BE2C (cell line): ENCODE measurements at regions not wholly inside any gene's neighbourhood (a gene's known extent, or its start where the extent isn't known, plus 50 kb on each side); places are given as distances from the start of the nearest gene placed in this dataset.

ENCODE experiments used
- DNase-seq: peaks from one replicate; pipeline ENCODE4 v3.0.0-alpha.2; 2020
- H3K27me3 ChIP-seq: fragments of 250-450 bp; sonication (Bioruptor Pico); 2 replicates; pipeline ENCODE4 v1.5.1; 2020; ENCODE audit warnings: mild to moderate bottlenecking
- H3K36me3 ChIP-seq: fragments of 250-450 bp; sonication (Bioruptor Pico); 2 replicates; pipeline ENCODE4 v1.5.1; 2020; ENCODE audit warnings: mild to moderate bottlenecking
- H3K4me1 ChIP-seq: fragments of 250-450 bp; sonication (Bioruptor Pico); 2 replicates; pipeline ENCODE4 v1.5.1; 2020
- H3K4me3 ChIP-seq: 2 replicates; pipeline ENCODE4 v1.5.1; 2011; ENCODE audit warnings: low read depth, low read length
- H3K9me3 ChIP-seq: fragments of 250-450 bp; sonication (Bioruptor Pico); 2 replicates; pipeline ENCODE4 v1.5.1; 2020
- TF ChIP-seq, protein P1 (sequence below): IDR thresholded peaks from 2 replicates; pipeline ENCODE4 v1.5.1; 2012; ENCODE audit warnings: mild to moderate bottlenecking, low read depth, low read length

GRCh38 chr1:239896980-239897379, 194.7 kb upstream of the FMN2 start:
- TF ChIP-seq, protein P1, sequence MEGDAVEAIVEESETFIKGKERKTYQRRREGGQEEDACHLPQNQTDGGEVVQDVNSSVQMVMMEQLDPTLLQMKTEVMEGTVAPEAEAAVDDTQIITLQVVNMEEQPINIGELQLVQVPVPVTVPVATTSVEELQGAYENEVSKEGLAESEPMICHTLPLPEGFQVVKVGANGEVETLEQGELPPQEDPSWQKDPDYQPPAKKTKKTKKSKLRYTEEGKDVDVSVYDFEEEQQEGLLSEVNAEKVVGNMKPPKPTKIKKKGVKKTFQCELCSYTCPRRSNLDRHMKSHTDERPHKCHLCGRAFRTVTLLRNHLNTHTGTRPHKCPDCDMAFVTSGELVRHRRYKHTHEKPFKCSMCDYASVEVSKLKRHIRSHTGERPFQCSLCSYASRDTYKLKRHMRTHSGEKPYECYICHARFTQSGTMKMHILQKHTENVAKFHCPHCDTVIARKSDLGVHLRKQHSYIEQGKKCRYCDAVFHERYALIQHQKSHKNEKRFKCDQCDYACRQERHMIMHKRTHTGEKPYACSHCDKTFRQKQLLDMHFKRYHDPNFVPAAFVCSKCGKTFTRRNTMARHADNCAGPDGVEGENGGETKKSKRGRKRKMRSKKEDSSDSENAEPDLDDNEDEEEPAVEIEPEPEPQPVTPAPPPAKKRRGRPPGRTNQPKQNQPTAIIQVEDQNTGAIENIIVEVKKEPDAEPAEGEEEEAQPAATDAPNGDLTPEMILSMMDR = no peak
- Histone ChIP-seq H3K4me1 (peaks cover 19% of the 10 kb centered on the region), H3K27me3 (no peaks in the 10 kb centered on the region), H3K36me3 (no peaks in the 10 kb centered on the region), H3K9me3 (no peaks in the 10 kb centered on the region), H3K4me3 (no peak overlapping the region)
- DNase-seq = no peak

GRCh38 chr1:239897458-239897857, 194.2 kb upstream of the FMN2 start:
- Histone ChIP-seq H3K9me3 (no peaks in the 10 kb centered on the region), H3K36me3 (no peaks in the 10 kb centered on the region), H3K27me3 (no peaks in the 10 kb centered on the region), H3K4me1 (peaks cover 17% of the 10 kb centered on the region), H3K4me3 (no peak overlapping the region)
- no peak for DNase-seq
- TF ChIP-seq, protein P1 = no peak

DNA sequence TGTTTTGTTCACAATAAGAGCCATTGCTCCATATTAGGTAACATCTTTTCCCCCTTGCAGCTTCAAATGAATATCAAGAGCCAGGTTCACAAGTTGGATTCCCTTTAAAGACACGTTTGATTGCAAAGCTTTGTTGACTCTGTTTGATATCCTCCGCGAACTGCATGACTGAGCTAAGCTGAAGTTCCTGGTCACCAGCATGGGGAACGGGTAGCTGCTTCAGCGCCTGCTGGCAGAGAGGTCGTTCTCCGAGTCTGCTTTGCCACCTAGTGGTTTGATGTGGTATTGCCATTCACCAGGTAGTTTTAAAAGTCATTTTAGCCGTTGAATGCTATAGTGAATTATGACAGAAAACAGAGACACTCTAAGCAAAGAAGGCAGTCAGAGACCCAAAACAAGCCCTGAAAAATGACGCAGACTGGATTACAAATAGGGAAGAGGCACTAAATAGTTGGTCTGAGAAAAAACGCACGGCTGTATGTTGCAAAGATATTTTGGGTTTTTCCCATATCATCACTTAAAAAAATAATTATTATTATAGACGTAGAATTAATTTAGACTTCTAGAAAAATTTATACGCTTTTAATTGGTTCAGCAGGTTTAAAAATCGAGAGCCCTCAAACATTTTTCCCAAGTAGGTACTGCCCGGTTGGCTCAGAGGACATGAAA, 193.5 kb upstream of the FMN2 start:
- TF ChIP-seq, protein P1 = peak; percentile 98
- Histone ChIP-seq H3K4me3 (no peak overlapping the region), H3K4me1 (peaks cover 10% of the 10 kb centered on the region), H3K9me3 (no peaks in the 10 kb centered on the region), H3K27me3 (no peaks in the 10 kb centered on the region), H3K36me3 (no peaks in the 10 kb centered on the region)
- peak; percentile 87 for DNase-seq

DNA sequence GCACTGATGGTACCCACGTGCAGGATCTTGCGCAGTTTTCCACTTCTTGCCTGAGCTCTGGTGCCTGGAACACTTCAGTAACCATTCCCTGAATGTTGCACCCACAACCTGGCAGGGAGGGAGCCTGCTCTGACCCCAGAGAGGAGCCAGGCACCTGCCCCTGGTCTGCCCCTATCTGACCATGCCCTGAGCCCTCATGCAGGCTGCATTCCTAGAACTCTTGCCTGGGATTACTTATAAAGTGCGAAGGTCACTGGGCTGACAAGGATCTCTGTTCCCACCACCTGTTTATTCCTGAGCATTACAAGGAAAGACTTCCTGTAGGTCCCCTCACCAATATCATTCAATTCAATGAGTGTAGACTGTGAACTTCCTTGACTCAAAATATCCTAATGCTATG, 191.9 kb upstream of the FMN2 start:
- no peaks in the 10 kb centered on the region for H3K27me3 ChIP-seq
- H3K4me1 ChIP-seq = peaks cover 8% of the 10 kb centered on the region
- no peak for DNase-seq
- no peaks in the 10 kb centered on the region for H3K9me3 ChIP-seq
- TF ChIP-seq, protein P1 = no peak
- no peaks in the 10 kb centered on the region for H3K36me3 ChIP-seq
- no peak overlapping the region for H3K4me3 ChIP-seq

GRCh38 chr1:239906394-239906793, 185.3 kb upstream of the FMN2 start:
- Histone ChIP-seq H3K36me3 (no peaks in the 10 kb centered on the region), H3K4me3 (no peak overlapping the region), H3K4me1 (no peaks in the 10 kb centered on the region), H3K9me3 (no peaks in the 10 kb centered on the region), H3K27me3 (no peaks in the 10 kb centered on the region)
- no peak for DNase-seq
- TF ChIP-seq, protein P1 = no peak

DNA sequence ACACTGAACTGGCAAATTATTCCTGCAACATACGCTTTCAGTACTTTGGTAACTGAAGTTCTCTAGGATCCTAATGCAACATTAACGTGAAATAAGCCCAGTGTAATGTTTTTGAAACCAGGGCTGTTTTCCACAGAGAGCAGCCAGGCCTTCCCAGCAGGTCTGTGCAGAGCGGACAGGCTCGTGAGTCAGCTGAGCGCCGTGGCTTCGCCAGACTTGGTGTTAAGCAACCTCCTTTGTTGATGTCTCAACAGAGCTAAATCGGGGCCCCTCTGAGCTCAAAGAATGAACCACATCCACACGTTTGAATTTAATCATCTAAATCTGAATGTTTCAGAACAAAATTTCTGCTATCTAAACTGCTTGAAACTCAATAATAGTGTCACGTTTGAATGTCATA, 181.8 kb upstream of the FMN2 start:
- no peak for DNase-seq
- H3K4me3 ChIP-seq = no peak overlapping the region
- H3K4me1 ChIP-seq = no peaks in the 10 kb centered on the region
- TF ChIP-seq, protein P1 = no peak
- no peaks in the 10 kb centered on the region for H3K9me3 ChIP-seq
- no peaks in the 10 kb centered on the region for H3K27me3 ChIP-seq
- H3K36me3 ChIP-seq = no peaks in the 10 kb centered on the region
